Upper lobe of left lung (tissue), 4 donors: ENCODE measurements at regions not wholly inside any gene's neighbourhood (a gene's known extent, or its start where the extent isn't known, plus 50 kb on each side); places are given as distances from the start of the nearest gene placed in this dataset.

ENCODE experiments used
- EP300 ChIP-seq, 4 donors: sonication (generic); formaldehyde crosslinking; IDR thresholded peaks; one replicate each; pipeline ENCODE4 v1.5.1; 2017; ENCODE audit warnings: antibody characterized with exemption in 4 of 4, control low read depth in 2 of 4
- POLR2A ChIP-seq, 4 donors: fragments of 450-650 bp; IDR thresholded peaks; one replicate each; pipeline ENCODE4 v1.5.1; 2016 to 2017; ENCODE audit warnings: antibody characterized with exemption in 4 of 4, mild to moderate bottlenecking in 2 of 4
- TF ChIP-seq, protein P1 (sequence below), 6 experiments: fragments of 450-650 bp in 4 of 6; fragments of 200-600 bp in 2 of 6; sonication (generic) in 2 of 6; IDR thresholded peaks; one replicate each; pipeline ENCODE4 v1.5.1; 2016 to 2019; ENCODE audit warnings: antibody characterized with exemption in 6 of 6

GRCh38 chr1:63032171-63032570 lies 248.2 kb downstream of the ATG4C start:
- TF ChIP-seq POLR2A (IDR thresholded peaks at IDR 0.05) (no peak), EP300 (IDR thresholded peaks at IDR 0.05) (no peak)
- TF ChIP-seq, protein P1, sequence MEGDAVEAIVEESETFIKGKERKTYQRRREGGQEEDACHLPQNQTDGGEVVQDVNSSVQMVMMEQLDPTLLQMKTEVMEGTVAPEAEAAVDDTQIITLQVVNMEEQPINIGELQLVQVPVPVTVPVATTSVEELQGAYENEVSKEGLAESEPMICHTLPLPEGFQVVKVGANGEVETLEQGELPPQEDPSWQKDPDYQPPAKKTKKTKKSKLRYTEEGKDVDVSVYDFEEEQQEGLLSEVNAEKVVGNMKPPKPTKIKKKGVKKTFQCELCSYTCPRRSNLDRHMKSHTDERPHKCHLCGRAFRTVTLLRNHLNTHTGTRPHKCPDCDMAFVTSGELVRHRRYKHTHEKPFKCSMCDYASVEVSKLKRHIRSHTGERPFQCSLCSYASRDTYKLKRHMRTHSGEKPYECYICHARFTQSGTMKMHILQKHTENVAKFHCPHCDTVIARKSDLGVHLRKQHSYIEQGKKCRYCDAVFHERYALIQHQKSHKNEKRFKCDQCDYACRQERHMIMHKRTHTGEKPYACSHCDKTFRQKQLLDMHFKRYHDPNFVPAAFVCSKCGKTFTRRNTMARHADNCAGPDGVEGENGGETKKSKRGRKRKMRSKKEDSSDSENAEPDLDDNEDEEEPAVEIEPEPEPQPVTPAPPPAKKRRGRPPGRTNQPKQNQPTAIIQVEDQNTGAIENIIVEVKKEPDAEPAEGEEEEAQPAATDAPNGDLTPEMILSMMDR (IDR thresholded peaks at IDR 0.05): no peak
